SK-N-MC (cell line): ENCODE measurements at regions not wholly inside any gene's neighbourhood (a gene's known extent, or its start where the extent isn't known, plus 50 kb on each side); places are given as distances from the start of the nearest gene placed in this dataset.

Experiments used
- EZH2 ChIP-seq: fragments of 200-600 bp; sonication (generic); IDR thresholded peaks from one replicate; pipeline ENCODE4 v1.6.1; 2017; ENCODE audit warnings: antibody characterized with exemption
- FOXP2 ChIP-seq: optimal IDR thresholded peaks from 2 replicates; pipeline ENCODE3; 2011; ENCODE audit warnings: mild to moderate bottlenecking, moderate library complexity; ENCODE audit not compliant: insufficient read depth; ENCODE audit errors: extremely low read length, control extremely low read depth
- POLR2AphosphoS5 ChIP-seq: IDR thresholded peaks from 2 replicates; pipeline ENCODE4 v1.6.1; 2012; ENCODE audit warnings: mild to moderate bottlenecking, low read depth, low read length, borderline replicate concordance

DNA sequence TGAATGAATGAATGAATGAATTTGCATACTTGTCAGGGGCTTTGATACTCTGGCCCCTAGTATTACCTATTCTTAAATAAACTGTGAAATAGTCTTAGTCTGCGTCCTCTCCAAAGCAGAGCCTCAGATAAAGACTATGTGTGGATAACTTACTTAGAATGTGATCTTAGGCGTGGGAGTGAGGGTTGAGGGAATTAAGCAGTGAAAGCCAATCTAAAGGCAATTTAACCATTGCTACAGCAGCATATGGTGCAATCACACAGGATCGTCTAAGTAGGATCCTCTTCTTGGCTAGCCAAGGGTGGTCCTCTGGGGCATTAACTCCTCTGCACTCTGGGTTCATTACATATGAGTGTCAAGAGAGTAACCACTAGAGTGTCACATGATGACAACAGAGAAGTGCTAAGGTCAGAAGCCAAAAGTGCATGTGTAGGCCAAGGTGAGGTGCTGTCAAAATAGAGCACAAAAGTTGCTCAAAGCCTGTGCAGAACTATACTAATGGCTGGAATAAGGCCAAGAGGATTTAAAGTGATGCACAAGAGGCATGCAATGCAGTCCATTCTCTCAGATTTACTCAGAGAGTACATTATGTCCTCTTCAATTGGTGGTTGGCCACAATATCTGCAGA is 274.4 kb upstream of the SEMA6A start:
- TF ChIP-seq EZH2 (no peak), POLR2AphosphoS5 (no peak), FOXP2 (no peak)
